ENCODE measurements at regions not wholly inside any gene's neighbourhood (a gene's known extent, or its start where the extent isn't known, plus 50 kb on each side); places are given as distances from the start of the nearest gene placed in this dataset.

DNA sequence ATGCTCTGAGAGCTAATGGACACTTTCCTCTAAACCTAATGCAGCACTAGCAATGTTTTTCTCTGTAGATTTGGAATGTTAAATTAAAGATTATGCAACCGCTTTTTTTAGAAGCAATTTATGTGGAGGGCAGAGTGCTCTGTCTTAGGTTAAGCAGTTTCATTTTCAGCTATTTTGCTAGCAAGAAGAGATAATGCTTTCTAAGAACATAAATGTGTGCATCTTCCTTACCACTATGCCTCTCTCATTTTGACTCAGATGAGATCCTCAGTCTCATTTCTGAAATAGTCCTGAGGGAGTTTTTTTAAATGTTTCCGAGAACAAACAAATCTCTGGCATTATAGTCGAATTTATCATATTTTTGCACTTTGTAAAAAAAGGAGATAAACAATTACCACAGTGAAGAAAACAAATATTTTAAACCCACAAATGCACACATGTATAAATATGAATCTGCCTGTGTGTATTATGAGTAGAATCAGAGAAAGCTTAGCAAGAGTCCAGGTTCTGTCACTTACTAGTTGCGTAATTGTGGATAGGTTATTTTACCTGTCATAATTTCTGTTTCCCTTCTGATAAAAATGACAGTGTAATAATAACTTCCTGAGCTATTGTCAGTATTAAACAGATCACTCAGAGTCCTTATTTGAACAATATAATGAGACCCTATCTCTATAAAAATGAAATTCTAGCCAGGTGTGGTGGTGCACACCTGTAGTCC lies 207.7 kb upstream of the CRIM1 start:
- DNase-seq (ENCODE audit: low spot score) = no peak
- no peaks in the 10 kb centered on the region for H3K4me1 Mint-ChIP-seq (ENCODE audit: low read depth)
- H3K27me3 Mint-ChIP-seq (ENCODE audit: low read depth) = peaks cover 10% of the 10 kb centered on the region
- no peak overlapping the region for H3K4me3 Mint-ChIP-seq (ENCODE audit: unreplicated experiment)
- TF ChIP-seq, protein P1, sequence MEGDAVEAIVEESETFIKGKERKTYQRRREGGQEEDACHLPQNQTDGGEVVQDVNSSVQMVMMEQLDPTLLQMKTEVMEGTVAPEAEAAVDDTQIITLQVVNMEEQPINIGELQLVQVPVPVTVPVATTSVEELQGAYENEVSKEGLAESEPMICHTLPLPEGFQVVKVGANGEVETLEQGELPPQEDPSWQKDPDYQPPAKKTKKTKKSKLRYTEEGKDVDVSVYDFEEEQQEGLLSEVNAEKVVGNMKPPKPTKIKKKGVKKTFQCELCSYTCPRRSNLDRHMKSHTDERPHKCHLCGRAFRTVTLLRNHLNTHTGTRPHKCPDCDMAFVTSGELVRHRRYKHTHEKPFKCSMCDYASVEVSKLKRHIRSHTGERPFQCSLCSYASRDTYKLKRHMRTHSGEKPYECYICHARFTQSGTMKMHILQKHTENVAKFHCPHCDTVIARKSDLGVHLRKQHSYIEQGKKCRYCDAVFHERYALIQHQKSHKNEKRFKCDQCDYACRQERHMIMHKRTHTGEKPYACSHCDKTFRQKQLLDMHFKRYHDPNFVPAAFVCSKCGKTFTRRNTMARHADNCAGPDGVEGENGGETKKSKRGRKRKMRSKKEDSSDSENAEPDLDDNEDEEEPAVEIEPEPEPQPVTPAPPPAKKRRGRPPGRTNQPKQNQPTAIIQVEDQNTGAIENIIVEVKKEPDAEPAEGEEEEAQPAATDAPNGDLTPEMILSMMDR (IDR thresholded peaks at IDR 0.05) = no peak
- H3K9me3 Mint-ChIP-seq (ENCODE audit: low read depth) = no peaks in the 10 kb centered on the region
- no peak overlapping the region for H3K27ac Mint-ChIP-seq (ENCODE audit: unreplicated experiment)
- H3K36me3 Mint-ChIP-seq (ENCODE audit: low read depth) = no peaks in the 10 kb centered on the region

DNA sequence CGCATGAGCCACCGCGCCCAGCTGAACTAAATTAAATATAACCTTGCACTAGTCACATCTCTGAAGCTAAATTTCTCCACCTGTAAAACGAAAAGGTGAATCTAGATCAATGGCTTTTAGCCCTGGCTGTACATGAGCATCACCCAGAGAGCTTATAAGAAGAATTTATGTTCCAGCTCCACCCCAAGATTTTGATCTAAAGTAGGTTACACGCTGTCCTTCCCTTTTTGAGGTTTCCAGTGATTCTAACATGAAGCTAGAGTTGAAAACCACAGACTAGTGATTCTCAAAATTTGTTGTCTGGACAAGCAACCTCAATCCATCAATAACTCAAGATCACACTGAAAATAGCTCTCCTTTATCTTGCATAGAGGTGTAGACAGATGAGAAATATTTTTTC lies 208.8 kb upstream of the CRIM1 start:
- H3K4me1 Mint-ChIP-seq (ENCODE audit: low read depth) = no peaks in the 10 kb centered on the region
- no peaks in the 10 kb centered on the region for H3K9me3 Mint-ChIP-seq (ENCODE audit: low read depth)
- no peak for DNase-seq (ENCODE audit: low spot score)
- no peak overlapping the region for H3K4me3 Mint-ChIP-seq (ENCODE audit: unreplicated experiment)
- H3K36me3 Mint-ChIP-seq (ENCODE audit: low read depth) = no peaks in the 10 kb centered on the region
- TF ChIP-seq, protein P1 (IDR thresholded peaks at IDR 0.05) = no peak
- H3K27me3 Mint-ChIP-seq (ENCODE audit: low read depth) = peaks cover 12% of the 10 kb centered on the region
- no peak overlapping the region for H3K27ac Mint-ChIP-seq (ENCODE audit: unreplicated experiment)

DNA sequence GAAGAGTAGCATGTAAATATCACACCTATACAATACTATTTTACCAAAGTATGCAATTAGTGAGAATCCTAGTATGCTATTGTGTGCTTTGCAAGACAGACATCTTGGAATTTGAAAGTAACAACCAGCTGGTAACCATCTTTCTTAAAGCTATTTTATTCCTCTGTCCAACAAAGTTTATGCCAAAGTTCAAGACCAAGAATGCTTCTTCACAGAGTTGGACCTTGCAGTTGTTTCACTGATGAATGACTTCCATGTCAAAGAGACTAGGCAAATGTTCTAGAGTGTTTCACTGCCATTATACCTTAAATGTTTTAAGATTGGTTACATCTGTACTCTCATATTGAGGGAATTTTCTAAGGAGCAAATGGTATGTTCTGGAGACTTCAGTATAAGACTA lies 215.2 kb upstream of the CRIM1 start:
- Mint-ChIP-seq H3K4me1 (ENCODE audit: low read depth) (no peaks in the 10 kb centered on the region), H3K27me3 (ENCODE audit: low read depth) (peaks cover 13% of the 10 kb centered on the region), H3K4me3 (ENCODE audit: unreplicated experiment) (no peak overlapping the region), H3K27ac (ENCODE audit: unreplicated experiment) (no peak overlapping the region), H3K9me3 (ENCODE audit: low read depth) (no peaks in the 10 kb centered on the region), H3K36me3 (ENCODE audit: low read depth) (no peaks in the 10 kb centered on the region)
- TF ChIP-seq, protein P1 (IDR thresholded peaks at IDR 0.05) = no peak
- DNase-seq (ENCODE audit: low spot score) = no peak

DNA sequence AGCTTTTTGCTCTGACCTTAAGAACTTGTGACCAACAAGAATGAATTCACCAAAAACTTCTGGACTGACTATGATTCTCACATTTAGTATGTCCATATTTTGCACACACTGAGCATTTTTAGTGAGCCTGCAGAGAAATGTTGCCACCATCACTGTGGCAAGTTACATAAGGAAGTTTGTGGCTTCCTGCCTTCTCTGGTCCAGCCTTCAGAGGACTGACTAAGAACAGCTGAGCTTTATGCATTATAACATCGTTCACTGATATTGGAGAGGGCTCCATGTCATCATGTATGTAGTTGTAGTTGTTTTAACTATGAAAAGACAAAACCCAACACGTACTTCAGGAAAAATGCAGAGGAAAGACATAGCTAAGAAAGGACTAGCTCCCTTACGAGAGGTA lies 218.0 kb upstream of the CRIM1 start:
- H3K4me1 Mint-ChIP-seq (ENCODE audit: low read depth) = no peaks in the 10 kb centered on the region
- H3K9me3 Mint-ChIP-seq (ENCODE audit: low read depth) = no peaks in the 10 kb centered on the region
- H3K27ac Mint-ChIP-seq (ENCODE audit: unreplicated experiment) = no peak overlapping the region
- no peak for DNase-seq (ENCODE audit: low spot score)
- TF ChIP-seq, protein P1 (IDR thresholded peaks at IDR 0.05) = no peak
- H3K36me3 Mint-ChIP-seq (ENCODE audit: low read depth) = no peaks in the 10 kb centered on the region
- H3K27me3 Mint-ChIP-seq (ENCODE audit: low read depth) = peaks cover 7% of the 10 kb centered on the region
- H3K4me3 Mint-ChIP-seq (ENCODE audit: unreplicated experiment) = no peak overlapping the region

- no peak for DNase-seq (ENCODE audit: low spot score)
- H3K36me3 Mint-ChIP-seq (ENCODE audit: low read depth) = no peaks in the 10 kb centered on the region
- no peaks in the 10 kb centered on the region for H3K4me1 Mint-ChIP-seq (ENCODE audit: low read depth)
- TF ChIP-seq, protein P1 (IDR thresholded peaks at IDR 0.05) = no peak
- no peak overlapping the region for H3K4me3 Mint-ChIP-seq (ENCODE audit: unreplicated experiment)
- no peak overlapping the region for H3K27ac Mint-ChIP-seq (ENCODE audit: unreplicated experiment)
- H3K27me3 Mint-ChIP-seq (ENCODE audit: low read depth) = peaks cover 5% of the 10 kb centered on the region
- H3K9me3 Mint-ChIP-seq (ENCODE audit: low read depth) = no peaks in the 10 kb centered on the region
Measured at GRCh38 chr2:36134281-36134680, 221.3 kb upstream of the CRIM1 start.
